ENCODE measurements at regions not wholly inside any gene's neighbourhood (a gene's known extent, or its start where the extent isn't known, plus 50 kb on each side); places are given as distances from the start of the nearest gene placed in this dataset.

GRCh38 chr3:178181088-178181487 is 355.1 kb upstream of the KCNMB2 start:
- no peaks in the 10 kb centered on the region for H3K9me3 ChIP-seq (replicated peaks; ENCODE audit: control insufficient read depth, insufficient read depth, low read length)
- dilution Hi-C loops (cut with MboI; ENCODE audit: extremely low pct_ligation_motif_present, low sequenced_read_pairs): no loop called here
- H3K4me2 ChIP-seq (ENCODE audit: insufficient read depth, low read length): no peak overlapping the region
- no peak overlapping the region for H3K9ac ChIP-seq (replicated peaks; ENCODE audit: extremely low read depth, insufficient read depth, low read length)
- H3K4me3 ChIP-seq (replicated peaks in 1 of 3; ENCODE audit: insufficient read depth in 1 of 3, low read depth in 1 of 3, low read length in 3 of 3): no peak overlapping the region
- H3K79me2 ChIP-seq (ENCODE audit: control insufficient read depth, insufficient read depth, low read length): no peaks in the 10 kb centered on the region
- no peak overlapping the region for H2AFZ ChIP-seq (ENCODE audit: low read depth, low read length)
- no peak for DNase-seq (ENCODE audit: low read depth, low spot score)
- no peak for TF ChIP-seq GATA2 (IDR thresholded peaks at IDR 0.05; ENCODE audit: insufficient read depth, insufficient read length, low read depth, low read length)
- TF ChIP-seq POLR2AphosphoS5 (IDR thresholded peaks at IDR 0.05; ENCODE audit: insufficient read depth, low read depth, low read length): no peak
- TF ChIP-seq, protein P1, sequence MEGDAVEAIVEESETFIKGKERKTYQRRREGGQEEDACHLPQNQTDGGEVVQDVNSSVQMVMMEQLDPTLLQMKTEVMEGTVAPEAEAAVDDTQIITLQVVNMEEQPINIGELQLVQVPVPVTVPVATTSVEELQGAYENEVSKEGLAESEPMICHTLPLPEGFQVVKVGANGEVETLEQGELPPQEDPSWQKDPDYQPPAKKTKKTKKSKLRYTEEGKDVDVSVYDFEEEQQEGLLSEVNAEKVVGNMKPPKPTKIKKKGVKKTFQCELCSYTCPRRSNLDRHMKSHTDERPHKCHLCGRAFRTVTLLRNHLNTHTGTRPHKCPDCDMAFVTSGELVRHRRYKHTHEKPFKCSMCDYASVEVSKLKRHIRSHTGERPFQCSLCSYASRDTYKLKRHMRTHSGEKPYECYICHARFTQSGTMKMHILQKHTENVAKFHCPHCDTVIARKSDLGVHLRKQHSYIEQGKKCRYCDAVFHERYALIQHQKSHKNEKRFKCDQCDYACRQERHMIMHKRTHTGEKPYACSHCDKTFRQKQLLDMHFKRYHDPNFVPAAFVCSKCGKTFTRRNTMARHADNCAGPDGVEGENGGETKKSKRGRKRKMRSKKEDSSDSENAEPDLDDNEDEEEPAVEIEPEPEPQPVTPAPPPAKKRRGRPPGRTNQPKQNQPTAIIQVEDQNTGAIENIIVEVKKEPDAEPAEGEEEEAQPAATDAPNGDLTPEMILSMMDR (IDR thresholded peaks at IDR 0.05; ENCODE audit: extremely low read depth in 1 of 2, insufficient read depth in 1 of 2, low read depth in 1 of 2, low read length in 2 of 2): no peak
- TF ChIP-seq EZH2 (IDR thresholded peaks at IDR 0.05; ENCODE audit: borderline replicate concordance, low read depth, low read length, severe bottlenecking): no peak
- no peak for TF ChIP-seq MYC (IDR thresholded peaks at IDR 0.05; ENCODE audit: low read depth, low read length)
- no peak for TF ChIP-seq POLR2A (IDR thresholded peaks at IDR 0.05; ENCODE audit: low read depth, low read length)
- TF ChIP-seq FOS (IDR thresholded peaks at IDR 0.05; ENCODE audit: borderline replicate concordance, insufficient read depth, low read length): no peak
- no peak for TF ChIP-seq JUN (IDR thresholded peaks at IDR 0.05; ENCODE audit: borderline replicate concordance, insufficient read depth, insufficient read length, low read depth)
- TF ChIP-seq MAX (IDR thresholded peaks at IDR 0.05; ENCODE audit: insufficient read depth, insufficient read length): no peak
- no TSS peak for BruUV-seq (replicated peaks)
- H3K36me3 ChIP-seq (ENCODE audit: control insufficient read depth in 2 of 2, extremely low read depth in 1 of 2, insufficient read depth in 2 of 2, low read length in 2 of 2): no peaks in the 10 kb centered on the region
- POLR2A ChIA-PET: no interaction called here
- CTCF ChIA-PET: no interaction called here
- no peak overlapping the region for H3K27ac ChIP-seq (ENCODE audit: insufficient read depth, low read depth, low read length)
- intact Hi-C loops (cut with micrococcal nuclease): no loop called here
- no peaks in the 10 kb centered on the region for H4K20me1 ChIP-seq (replicated peaks; ENCODE audit: control insufficient read depth, extremely low read depth, insufficient read depth, low read length)
- H3K9me1 ChIP-seq (replicated peaks; ENCODE audit: control insufficient read depth, extremely low read depth, insufficient read depth, low read length): no peaks in the 10 kb centered on the region
- no peak for FAIRE-seq
- no peaks in the 10 kb centered on the region for H3K4me1 ChIP-seq (ENCODE audit: control insufficient read depth, extremely low read depth, insufficient read depth, low read length)
- no peaks in the 10 kb centered on the region for H3K27me3 ChIP-seq (ENCODE audit: control insufficient read depth in 2 of 2, insufficient read depth in 2 of 2, low read length in 2 of 2)
